ENCODE measurements at regions not wholly inside any gene's neighbourhood (a gene's known extent, or its start where the extent isn't known, plus 50 kb on each side); places are given as distances from the start of the nearest gene placed in this dataset.
"Not testable (repeated sequence)": the region's sequence is repeated elsewhere in the genome, so short reads cannot be mapped to it uniquely, and the experiment has no call there.

GRCh38 chr3:176328198-176328597, 869.1 kb downstream of the TBL1XR1 start:
- H3K18ac ChIP-seq (ENCODE audit: insufficient read length, low read depth, low read length) = no peak overlapping the region
- no peak overlapping the region for H3K4ac ChIP-seq (ENCODE audit: low read depth, low read length)
- H3K79me2 ChIP-seq (ENCODE audit: insufficient read depth, low read length) = peaks cover 19% of the 10 kb centered on the region; the same call in 1 of the 2 replicates
- H2AK5ac ChIP-seq (ENCODE audit: insufficient read length, low read length) = no peak overlapping the region
- H2BK15ac ChIP-seq (ENCODE audit: low read depth, low read length) = no peak overlapping the region
- no peaks in the 10 kb centered on the region for H3K9me3 ChIP-seq (ENCODE audit: control insufficient read depth, low read depth, low read length)
- H3K27me3 ChIP-seq (ENCODE audit: insufficient read depth, low read length) = no peaks in the 10 kb centered on the region
- no peak overlapping the region for H3K56ac ChIP-seq (ENCODE audit: insufficient read length, low read depth, low read length)
- no peaks in the 10 kb centered on the region for H4K20me1 ChIP-seq (ENCODE audit: control insufficient read depth, insufficient read depth, insufficient read length)
- no peak for DNase-seq
- H2BK5ac ChIP-seq (ENCODE audit: insufficient read length, low read length) = no peak overlapping the region
- H3K79me1 ChIP-seq (ENCODE audit: insufficient read depth, low read depth, low read length, poor library complexity, severe bottlenecking) = no peaks in the 10 kb centered on the region
- peaks cover 4% of the 10 kb centered on the region; the same call in 1 of the 2 replicates for H3K4me1 ChIP-seq (ENCODE audit: insufficient read depth, low read length)
- H2AFZ ChIP-seq (ENCODE audit: low read length) = no peak overlapping the region
- H4K5ac ChIP-seq (ENCODE audit: insufficient read length, low read depth, low read length) = no peak overlapping the region
- TF ChIP-seq CTCF (conservative IDR thresholded peaks at IDR 0.05) = no peak
- Mint-ChIP-seq H3K4me3 (peak overlapping the region; percentile 33 to 99), H3K27ac (peak overlapping the region; percentile 85 to 97 (median 96)), H3K4me1 (peaks cover 63 to 85% of the 10 kb centered on the region in 2 experiments), H3K36me3 (ENCODE audit: insufficient read depth in 1 of 3, low read depth in 3 of 3) (peaks cover 32 to 38% (median 36%) of the 10 kb centered on the region in 3 experiments), H3K27me3 (ENCODE audit: low read depth) (no peaks in the 10 kb centered on the region), H3K9me3 (peaks cover 4% of the 10 kb centered on the region in 2 experiments; a peak in 4 of 5 replicates)
- no peak overlapping the region for H3K4me2 ChIP-seq (ENCODE audit: insufficient read depth, insufficient read length, low read length)
- H2BK12ac ChIP-seq (ENCODE audit: insufficient read length, low read depth, low read length) = no peak overlapping the region
- no peak overlapping the region for H3K23ac ChIP-seq (ENCODE audit: insufficient read length, low read depth, low read length)
- H3K9ac ChIP-seq (ENCODE audit: extremely low read depth, insufficient read length, low read length) = no peak overlapping the region
- no peak overlapping the region for H4K91ac ChIP-seq (ENCODE audit: insufficient read length, low read depth, low read length)
- no peak overlapping the region for H2BK20ac ChIP-seq (ENCODE audit: low read depth, low read length, poor library complexity, severe bottlenecking)
- H3K27ac ChIP-seq (ENCODE audit: insufficient read length, low read depth, low read length) = no peak overlapping the region
- H3K23me2 ChIP-seq (ENCODE audit: insufficient read length, low read depth, low read length, poor library complexity, severe bottlenecking) = no peaks in the 10 kb centered on the region
- H3T11ph ChIP-seq (ENCODE audit: low read length) = no peak overlapping the region
- no peak overlapping the region for H2BK120ac ChIP-seq (ENCODE audit: low read depth, low read length, poor library complexity, severe bottlenecking)
- H3K14ac ChIP-seq (ENCODE audit: insufficient read depth, low read length) = no peak overlapping the region
- H4K8ac ChIP-seq (replicated peaks; ENCODE audit: insufficient read length, low read depth, low read length) = no peak overlapping the region

DNA sequence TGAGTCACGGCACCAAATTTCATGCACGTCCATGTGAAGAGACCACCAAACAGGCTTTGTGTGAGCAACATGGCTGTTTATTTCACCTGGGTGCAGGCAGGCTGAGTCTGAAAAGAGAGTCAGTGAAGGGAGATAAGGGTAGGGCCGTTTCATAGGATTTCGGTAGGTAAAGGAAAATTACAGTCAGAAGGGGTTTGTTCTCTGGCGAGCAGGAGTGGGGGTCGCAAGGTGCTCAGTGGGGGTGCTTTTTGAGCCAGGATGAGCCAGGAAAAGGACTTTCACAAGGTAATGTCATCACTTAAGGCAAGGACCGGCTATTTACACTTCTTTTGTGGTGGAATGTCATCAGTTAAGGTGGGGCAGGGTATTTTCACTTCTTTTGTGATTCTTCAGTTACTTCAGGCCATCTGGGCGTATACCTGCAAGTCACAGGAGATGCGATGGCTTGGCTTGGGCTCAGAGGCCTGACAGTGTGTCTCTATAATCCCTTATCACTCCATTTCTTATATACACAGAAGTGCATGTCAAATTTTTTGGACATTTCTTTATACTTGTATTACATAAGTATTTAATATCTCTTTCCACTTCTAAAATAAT, 870.3 kb downstream of the TBL1XR1 start:
- not testable (repeated sequence) for H2AK5ac ChIP-seq (ENCODE audit: insufficient read length, low read length); H4K91ac ChIP-seq (ENCODE audit: insufficient read length, low read depth, low read length); H3K27me3 Mint-ChIP-seq (ENCODE audit: low read depth); H2BK15ac ChIP-seq (ENCODE audit: low read depth, low read length); H3K27me3 ChIP-seq (ENCODE audit: insufficient read depth, low read length); H3K4me1 ChIP-seq (ENCODE audit: insufficient read depth, low read length); H4K20me1 ChIP-seq (ENCODE audit: control insufficient read depth, insufficient read depth, insufficient read length); H3T11ph ChIP-seq (ENCODE audit: low read length); H3K18ac ChIP-seq (ENCODE audit: insufficient read length, low read depth, low read length); H2BK20ac ChIP-seq (ENCODE audit: low read depth, low read length, poor library complexity, severe bottlenecking); H2BK120ac ChIP-seq (ENCODE audit: low read depth, low read length, poor library complexity, severe bottlenecking); H4K5ac ChIP-seq (ENCODE audit: insufficient read length, low read depth, low read length); H3K9me3 Mint-ChIP-seq; H3K79me1 ChIP-seq (ENCODE audit: insufficient read depth, low read depth, low read length, poor library complexity, severe bottlenecking); H2AFZ ChIP-seq (ENCODE audit: low read length); H4K8ac ChIP-seq (replicated peaks; ENCODE audit: insufficient read length, low read depth, low read length); H3K4ac ChIP-seq (ENCODE audit: low read depth, low read length); H3K56ac ChIP-seq (ENCODE audit: insufficient read length, low read depth, low read length); H3K23ac ChIP-seq (ENCODE audit: insufficient read length, low read depth, low read length); H3K9me3 ChIP-seq (ENCODE audit: control insufficient read depth, low read depth, low read length); H2BK5ac ChIP-seq (ENCODE audit: insufficient read length, low read length); H3K14ac ChIP-seq (ENCODE audit: insufficient read depth, low read length); H2BK12ac ChIP-seq (ENCODE audit: insufficient read length, low read depth, low read length); H3K23me2 ChIP-seq (ENCODE audit: insufficient read length, low read depth, low read length, poor library complexity, severe bottlenecking)
- peak overlapping the region; percentile 74 for H3K27ac ChIP-seq (ENCODE audit: insufficient read length, low read depth, low read length)
- H3K9ac ChIP-seq (ENCODE audit: extremely low read depth, insufficient read length, low read length) = peak overlapping the region; percentile 83
- Mint-ChIP-seq H3K36me3 (ENCODE audit: insufficient read depth in 1 of 3, low read depth in 3 of 3) (peaks cover 38 to 43% (median 41%) of the 10 kb centered on the region in 3 experiments), H3K4me3 (peak overlapping the region; percentile 97 to 99), H3K4me1 (peaks cover 65 to 87% of the 10 kb centered on the region in 2 experiments), H3K27ac (peak overlapping the region; percentile 98 to 99 (median 99))
- peak overlapping the region; percentile 37 for H3K4me2 ChIP-seq (ENCODE audit: insufficient read depth, insufficient read length, low read length)
- peak; percentile 52 for DNase-seq
- no CpG with 5 or more reads among the region's 9 CpGs for WGBS (ENCODE audit: extremely low coverage, insufficient read length, low lambda C conversion rate)
- H3K79me2 ChIP-seq (ENCODE audit: insufficient read depth, low read length) = peaks cover 21% of the 10 kb centered on the region; the same call in 1 of the 2 replicates

All from H9 (cell line).